ENCODE measurements at regions not wholly inside any gene's neighbourhood (a gene's known extent, or its start where the extent isn't known, plus 50 kb on each side); places are given as distances from the start of the nearest gene placed in this dataset.
A peak's percentile ranks its signal among the peaks of the same experiment; 100 is the strongest.
"Not testable (repeated sequence)": the region's sequence is repeated elsewhere in the genome, so short reads cannot be mapped to it uniquely, and the experiment has no call there.

DNA sequence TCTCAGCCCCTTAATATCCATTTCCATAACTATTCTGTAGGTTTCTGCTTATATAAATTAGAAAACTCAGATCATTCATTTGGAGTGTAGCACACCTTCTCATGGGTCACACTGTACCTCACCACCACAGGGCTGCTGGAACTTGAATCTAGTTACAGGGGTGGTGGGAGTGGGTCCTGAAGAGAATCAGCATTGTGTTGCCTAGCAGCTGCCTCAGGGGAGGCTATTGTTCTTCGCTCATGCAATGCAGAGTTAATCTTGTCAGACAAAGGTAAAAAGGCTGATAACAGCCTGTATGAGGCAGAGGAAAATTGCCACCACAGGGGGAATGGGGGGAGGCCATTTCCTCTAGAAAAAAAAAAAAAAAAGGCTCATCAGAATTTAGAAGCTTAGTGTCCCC lies 496.0 kb upstream of the ADGRB3 start:
- no peak for DNase-seq

DNA sequence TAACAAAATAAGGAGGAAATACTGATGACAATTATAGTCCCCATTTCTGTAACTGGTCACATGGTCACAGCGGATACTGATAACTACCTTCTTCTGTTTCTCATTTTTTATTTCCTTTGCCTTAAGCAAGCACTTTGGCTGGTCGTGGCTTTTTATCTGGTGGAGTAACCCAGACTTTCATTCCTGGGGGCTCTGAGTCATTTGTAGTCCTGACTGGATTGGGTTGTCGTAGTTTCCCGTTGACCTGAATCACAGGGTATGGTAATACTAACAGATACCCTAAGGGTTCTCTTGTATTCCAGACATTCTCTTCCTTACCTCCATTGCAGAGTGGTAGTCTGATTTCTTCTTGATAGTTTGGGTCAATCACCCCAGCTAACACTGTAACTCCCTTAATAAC lies 500.3 kb upstream of the ADGRB3 start:
- no peak for DNase-seq

DNA sequence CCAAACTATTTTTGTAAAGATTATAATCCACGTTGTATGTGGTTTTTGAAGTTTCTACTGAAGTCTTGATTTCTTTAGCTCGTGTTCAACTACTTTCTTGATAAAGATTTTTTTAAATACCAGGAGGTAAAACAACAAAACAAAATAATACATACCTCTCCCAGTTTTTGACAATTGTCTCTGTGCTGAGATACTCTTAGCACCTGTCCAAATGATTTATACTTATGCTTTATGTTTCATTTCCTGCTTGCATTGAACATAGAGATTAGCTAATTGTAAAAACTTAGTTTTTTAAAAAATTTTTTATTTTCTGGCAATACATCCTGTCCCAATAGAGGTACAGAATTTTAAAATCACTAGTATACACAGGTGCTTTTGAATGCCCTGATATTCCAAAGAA lies 506.9 kb upstream of the ADGRB3 start:
- no peak for DNase-seq

DNA sequence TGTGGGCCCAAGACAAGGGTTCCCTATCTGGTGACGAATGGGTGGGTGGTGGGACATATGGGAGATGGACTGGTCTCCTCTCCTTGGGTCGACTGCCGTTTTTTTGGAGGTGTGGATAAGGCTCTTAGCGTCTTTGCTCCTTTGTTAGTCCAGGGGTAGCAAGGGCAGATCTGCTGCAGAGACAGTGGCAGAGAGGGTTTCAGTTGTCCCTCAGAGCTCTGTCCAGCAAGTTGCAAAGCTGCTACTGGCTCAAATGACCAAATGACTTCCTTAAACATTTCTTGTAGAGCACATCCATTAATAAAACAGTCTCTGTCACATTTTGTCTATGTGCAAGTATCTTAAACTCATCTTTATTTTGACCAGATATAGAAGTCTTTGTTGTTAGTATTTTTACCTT lies 508.0 kb upstream of the ADGRB3 start:
- no peak for DNase-seq

DNA sequence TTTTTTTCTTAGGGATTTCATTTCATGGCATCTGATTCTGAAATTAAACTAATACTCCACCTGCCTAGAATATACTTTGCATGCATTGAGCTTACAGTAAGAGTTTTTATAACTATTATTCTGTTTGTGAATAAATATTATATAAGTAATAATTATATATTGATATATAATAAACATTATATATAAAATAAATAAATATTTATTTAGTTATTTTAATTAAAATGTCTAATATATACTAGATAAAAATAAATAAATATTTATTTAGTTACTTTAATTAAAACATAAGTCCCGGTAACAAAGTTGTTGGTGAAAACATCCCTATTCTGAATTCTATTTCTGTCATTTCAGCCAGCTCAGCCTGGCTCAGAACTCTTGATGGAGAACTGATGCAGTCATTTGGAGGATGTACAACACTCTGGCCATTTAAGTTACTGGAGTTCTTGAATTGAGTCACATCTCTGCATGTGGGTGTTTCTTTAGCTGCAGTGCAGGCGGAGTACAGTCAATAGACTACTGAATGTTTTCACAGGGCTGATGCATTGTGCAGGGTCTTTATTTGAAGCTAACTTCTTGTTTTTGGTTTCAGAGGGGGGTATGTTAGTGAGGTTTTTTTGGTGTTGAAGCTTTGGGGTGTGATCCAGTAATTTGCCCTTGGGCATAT lies 508.9 kb upstream of the ADGRB3 start:
- DNase-seq: no peak

DNA sequence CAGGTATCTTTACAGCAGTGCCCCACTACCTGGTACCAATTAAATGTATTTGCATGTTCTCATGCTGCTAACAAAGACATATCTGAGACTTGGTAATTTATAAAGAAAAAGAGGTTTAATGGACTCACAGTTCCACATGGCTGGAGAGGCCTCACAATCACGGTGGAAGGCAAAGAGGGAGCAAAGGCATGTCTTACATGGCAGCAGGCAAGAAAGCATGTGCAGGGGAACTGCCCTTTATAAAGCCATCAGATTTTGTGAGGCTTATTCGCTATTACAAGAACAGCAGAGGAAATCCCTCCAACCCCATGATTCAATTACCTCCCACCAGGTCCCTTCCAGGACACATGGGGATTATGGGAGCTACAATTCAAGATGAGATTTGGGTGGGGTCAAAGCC lies 512.1 kb upstream of the ADGRB3 start:
- not testable (repeated sequence) for DNase-seq

DNA sequence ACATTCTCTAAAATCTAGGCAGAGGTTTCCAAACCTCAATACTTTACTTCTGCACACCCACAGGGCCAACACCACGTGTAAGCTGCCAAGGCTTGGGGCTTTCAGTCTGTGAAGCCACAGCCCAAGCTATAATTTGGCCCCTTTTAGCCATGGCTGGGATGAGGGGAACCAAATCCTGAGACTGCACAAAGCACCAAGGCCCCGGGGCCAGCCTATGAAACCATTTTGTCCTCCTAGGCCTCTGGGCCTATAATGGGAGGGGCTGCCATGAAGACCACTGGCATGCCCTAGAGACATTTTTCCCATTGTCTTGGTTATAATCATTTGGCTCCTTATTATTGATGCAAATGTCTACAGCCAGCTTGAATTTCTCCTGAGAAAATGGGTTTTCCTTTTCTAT lies 513.0 kb upstream of the ADGRB3 start:
- DNase-seq: no peak

DNA sequence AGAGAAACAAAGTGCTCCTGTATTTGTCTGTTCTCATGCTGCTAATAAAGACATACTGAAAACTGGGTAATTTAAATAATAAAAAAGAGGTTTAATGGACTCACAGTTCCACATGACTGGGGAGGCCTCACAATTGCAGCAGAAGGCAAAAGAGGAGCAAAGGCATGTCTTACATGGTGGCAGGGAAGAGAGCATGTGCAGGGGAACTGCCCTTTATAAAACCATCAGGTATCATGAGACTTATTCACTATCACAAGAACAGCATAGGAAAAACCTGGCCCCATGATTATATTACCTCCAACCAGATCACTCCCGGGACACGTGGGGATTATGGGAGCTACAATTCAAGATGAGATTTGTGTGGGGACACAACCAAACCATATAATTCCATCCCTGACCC lies 514.1 kb upstream of the ADGRB3 start:
- DNase-seq: not testable (repeated sequence)

DNA sequence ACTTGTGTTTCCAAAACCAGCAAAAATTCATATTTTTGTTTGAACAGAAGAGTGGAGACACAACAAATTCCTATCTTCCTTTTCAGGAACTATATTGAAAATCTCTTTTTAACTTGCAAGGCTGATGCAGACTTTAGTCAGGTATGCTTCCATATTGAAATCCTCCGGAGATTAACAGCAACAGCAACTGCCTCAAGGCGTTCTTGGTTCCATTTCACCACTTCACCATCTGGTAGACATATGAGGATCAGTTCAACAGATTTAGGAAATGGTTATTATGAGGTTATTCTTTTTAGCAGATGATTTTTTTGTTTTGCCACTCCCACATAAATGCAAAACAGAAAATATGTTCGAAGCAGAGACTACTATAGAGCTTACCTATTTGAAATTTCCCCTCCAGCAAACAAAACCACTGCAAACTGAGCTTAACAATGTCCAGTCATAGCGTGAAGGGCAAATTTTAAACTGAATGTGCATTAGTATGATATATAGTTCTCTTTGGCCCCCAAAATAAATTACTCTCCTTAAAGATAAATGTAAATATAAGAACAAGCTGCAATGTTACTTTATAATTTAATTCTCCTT lies 520.5 kb upstream of the ADGRB3 start:
- no peak for DNase-seq

DNA sequence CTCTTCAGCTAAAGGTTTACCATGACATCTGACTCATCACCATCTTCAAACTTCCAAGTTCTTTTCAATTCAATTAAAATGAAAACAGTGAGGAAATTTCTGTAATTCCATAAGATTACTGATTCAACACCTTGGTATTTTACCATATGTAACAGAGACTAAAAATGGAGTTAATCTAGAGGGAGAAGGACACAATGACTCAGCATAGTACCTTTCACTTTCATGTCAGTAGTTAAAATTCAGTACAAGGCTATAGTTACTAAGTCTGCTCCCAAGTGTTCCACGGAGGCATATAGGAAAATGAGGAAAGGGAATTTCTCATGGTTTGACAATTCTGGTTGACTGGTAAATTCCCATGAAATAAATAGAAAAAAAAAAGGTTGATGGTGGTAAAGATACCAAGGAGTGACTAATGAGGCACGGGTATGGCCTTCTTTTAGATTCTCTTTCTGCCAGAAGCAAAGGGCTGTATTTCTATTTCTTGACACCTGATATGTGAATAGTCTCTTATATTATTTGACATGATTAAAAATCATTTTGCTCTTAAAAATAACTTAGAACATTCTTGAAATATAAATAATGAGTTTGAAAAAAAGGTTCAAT lies 526.7 kb upstream of the ADGRB3 start:
- no peak for DNase-seq

DNA sequence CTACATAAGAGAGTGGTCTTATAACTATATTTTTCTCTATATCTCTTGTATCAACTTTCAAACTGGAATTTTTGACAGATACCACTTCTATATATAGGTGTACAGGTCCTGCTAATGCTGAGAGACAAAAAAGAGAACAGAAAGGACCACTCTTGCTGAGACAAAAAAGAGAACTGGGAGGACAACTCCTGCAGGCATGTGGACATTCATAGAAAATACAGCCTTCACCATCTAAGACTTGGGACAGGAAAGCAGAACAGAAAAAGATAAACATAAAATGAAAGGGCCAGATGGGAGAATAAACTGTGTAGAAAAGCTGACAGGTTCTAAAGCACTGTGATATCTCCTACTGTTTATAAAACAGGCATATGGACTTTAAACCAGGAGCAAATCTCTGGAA lies 541.0 kb upstream of the ADGRB3 start:
- peak; percentile 53 for DNase-seq

DNA sequence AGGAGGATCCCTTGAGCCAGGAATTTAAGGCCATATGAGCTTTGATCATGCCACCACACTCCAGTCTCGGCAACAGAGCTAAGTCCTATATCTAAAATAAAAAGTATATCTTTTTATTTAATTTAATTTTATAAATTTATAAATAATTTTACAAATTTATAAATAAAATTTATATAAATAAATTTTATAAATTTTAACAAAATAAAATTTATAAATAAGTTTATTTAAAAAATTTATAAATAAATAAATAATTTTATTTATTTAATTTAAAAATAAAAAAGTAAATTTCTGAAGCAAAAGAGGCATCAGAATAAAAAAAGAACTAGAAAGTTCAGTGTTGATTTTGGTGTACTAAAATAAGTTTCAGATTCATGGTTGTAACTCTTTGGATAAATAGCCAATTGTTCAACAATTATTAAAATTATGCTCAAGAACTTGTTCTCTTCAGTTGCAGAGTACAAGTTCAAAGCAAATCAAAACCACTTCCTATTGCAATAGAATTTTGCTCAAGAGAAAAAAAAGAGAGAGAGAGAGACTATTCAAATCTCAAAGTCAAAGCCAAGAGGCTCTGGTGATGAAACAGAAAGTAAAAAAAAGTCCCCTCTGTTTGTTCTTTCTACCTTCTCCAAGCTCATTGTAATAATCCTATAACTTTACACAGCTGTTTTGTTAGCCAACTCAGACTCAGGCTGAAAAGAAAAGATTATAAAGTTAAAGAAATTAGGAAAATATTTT lies 547.5 kb upstream of the ADGRB3 start:
- peak; percentile 33 for DNase-seq

DNA sequence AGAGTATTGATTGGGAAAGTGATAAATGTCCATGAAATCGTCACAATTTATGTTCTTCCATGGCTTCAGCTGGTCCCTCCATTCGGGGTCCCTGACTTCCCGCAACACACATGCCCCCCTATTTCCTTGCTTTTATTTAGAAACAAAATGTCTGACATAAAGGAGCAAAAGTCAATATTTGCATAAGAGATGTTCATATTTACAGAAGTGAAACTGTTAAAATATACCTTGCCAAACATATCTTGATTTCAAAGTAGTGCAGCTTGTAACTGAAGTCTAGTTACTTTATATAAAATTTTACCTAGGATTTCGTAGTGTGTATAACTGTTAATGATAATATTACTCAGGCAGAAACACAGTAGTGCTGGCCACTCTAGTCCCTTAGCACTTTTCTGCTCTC lies 548.9 kb upstream of the ADGRB3 start:
- no peak for DNase-seq

DNA sequence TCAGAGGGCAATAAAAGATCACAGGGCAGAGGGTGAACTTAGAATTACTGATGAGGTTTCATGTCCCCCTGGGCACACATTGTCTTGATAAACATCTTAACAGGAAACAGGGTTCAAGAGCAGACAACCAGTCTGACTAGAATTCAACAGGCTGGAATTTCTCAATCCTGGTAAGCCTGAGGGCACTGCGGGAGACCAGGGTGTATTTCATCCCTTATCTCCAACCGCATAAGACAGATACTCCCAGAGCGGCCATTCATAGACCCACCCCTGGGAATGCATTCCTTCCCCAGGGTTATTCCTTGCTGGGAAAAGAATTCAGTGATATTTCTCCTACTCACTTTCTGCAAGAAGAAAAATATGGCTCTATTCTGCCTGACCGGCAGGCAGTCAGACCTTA lies 549.5 kb upstream of the ADGRB3 start:
- not testable (repeated sequence) for DNase-seq

DNA sequence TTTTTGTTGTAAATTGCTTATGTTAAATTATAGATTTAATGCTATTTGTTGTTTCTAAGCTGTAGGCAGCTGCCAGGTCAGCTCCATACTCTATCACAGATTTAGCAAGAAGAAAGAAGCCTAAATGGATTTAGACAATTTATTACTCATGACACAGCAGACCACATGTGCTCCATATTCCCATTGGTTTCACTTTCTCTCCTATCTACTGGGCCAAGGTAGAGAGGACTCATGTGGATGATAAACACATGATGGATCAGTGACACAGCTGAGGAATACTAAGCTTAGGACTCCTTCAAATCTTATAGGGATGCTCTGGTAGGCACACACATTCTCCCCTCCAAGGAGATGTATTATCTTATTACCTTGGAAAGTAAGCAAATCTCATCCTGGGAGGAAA lies 553.0 kb upstream of the ADGRB3 start:
- DNase-seq: no peak

DNA sequence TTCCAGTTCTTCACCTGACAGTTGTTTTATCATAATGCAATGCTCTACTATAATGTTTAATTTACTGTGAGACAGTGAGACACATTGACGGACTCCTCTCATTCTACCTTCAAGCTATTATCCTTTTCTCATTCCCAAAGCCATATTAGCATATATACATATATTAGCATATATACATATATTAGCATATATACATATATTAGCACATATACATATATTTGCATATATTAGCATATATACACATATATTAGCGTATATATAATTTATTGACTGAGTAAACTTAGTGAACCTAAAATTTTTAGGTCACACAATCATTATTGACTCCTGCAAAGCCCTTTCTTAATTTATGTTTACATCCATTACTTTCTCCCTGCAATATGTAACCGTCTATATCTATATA lies 555.0 kb upstream of the ADGRB3 start:
- DNase-seq: no peak

DNA sequence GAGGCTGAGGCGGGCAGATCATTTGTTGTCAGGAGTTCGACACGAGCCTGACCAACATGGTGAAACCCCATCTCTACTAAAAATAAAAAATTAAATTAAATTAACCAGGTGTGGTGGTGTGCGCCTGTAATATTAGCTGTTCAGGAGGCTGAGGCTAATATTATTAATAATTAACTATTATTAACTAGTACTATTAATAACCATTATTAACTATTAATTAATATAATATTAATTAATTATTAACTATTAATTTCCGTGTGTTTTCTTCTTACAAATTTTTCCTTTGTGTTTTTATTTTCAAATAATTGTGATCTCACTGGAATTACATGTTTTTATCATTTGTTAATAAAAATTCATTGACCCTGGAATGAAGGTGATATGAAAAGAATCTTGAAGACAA lies 557.4 kb upstream of the ADGRB3 start:
- no peak for DNase-seq

DNA sequence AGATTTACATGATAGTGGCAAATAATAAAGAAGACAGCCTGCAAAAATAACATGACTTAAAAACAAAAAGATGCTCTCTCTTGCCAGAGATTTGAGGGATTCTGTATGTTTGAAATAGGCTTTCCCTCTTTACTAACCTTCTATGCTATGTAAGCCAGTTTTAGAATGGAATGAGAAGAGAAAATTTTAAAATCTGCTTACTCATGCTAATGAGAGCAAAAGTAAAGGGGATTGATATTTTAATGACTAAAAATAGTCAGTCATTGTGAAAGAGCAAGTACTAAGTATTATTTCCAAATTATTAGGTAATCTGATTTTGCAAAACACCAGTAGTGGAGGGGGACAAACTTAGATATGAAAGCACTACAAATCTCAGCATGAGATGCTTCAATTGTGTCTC lies 563.3 kb upstream of the ADGRB3 start:
- no peak for DNase-seq

DNA sequence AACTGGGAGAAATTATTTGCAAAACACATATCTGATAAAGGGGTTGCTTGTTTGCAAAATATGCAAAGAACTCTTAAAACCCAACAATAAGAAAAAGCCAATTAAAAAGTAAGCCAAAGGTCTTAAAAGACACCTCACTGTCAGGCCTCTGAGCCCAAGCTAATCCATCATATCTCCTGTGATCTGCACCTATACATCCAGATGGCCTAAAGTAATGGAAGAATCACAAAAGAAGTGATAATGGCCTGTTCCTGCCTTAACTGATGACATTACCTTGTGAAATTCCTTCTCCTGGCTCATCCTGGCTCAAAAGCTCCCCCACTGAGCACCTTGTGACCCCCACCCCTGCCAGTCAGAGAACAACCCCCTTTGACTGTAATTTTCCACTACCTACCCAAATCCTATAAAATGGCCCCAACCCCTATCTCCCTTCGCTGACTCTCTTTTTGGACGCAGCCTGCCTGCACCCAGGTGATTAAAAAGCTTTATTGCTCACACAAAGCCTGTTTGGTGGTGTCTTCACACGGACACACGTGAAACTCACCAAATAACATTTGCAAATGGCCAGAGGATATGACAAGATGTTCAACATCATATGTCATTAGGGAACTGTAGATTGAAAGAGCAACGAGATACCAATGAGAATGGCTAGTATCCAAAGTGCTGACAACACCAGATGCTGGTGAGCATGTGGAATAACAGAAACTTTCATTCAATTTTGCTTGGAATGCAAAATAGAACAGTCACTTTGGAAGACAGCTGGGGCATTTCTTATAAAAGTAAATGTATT lies 565.0 kb upstream of the ADGRB3 start:
- no peak for DNase-seq

DNA sequence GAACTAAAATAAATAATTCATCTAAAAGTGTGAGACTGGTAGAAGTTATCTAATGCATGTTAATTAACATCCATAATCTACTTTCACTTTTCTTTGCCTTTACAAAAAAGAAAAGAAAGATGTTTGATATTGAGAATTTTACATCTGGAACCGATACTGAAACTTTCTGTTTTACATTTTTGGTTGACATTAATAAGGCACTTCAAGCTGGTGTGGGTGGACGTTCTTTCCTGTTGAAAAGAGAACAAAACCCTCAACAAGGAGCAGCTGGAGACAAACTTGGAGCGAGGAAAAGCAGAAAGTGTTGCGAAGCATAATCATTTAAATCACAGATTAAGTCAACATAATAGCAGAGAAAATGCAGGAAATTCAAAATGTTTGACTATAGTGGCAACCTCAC lies 575.2 kb upstream of the ADGRB3 start:
- DNase-seq: no peak

DNA sequence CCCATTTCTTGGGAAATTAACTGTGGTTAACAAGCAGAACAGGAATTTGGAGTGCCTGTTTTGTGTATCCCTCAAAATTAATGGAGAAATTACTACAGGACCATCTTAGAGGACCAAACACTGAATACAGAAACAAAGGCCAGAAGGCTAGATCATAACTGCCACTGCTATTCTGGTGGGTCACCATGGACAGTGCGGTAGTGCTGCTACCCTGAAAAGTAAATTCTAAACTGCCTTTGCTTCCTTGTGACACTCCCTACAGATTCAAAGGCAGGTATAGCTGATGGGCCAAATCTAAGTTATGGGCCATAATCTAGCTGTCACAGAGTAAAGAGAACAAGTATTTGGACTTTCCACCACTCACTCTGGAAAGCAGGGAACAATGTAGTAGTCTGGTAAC lies 575.8 kb upstream of the ADGRB3 start:
- no peak for DNase-seq

DNA sequence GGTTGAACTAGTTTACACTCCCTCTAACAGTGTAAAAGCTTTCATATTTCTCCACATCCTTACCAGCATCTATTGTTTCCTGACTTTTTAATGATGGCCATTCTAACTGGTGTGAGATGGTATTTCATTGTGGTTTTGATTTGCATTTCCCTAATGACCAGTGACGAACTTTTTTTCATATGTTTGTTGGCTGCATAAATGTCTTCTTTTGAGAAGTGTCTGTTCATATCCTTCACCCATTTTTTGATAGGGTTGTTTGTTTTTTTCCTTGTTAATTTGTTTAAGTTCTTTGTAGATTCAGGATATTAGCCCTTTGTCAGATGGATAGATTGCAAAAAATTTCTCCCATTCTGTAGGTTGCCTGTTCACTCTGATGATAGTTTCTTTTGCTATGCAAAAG lies 578.5 kb upstream of the ADGRB3 start:
- DNase-seq: not testable (repeated sequence)

DNA sequence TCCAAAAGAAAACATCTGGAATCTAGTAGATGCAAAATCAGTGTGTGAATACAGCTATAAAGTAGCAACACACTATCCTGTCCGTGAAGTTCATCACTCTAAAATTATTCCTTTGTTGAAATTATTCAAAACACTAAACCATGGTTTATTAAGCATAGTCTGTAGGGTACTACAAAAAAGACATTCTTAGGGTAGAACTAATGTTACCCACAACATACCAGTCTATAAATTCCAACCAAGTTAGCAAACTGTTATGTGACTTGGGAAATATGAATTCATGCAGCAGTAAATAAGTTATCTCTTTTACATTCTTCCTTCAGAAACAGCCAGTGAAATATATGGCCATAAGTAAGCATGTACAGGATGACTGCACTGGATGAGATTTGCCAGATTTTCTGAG lies 580.3 kb upstream of the ADGRB3 start:
- no peak for DNase-seq
